ENCODE measurements at regions not wholly inside any gene's neighbourhood (a gene's known extent, or its start where the extent isn't known, plus 50 kb on each side); places are given as distances from the start of the nearest gene placed in this dataset.

GRCh38 chr2:5589183-5589582, 103.0 kb upstream of the SOX11 start:
- DNase-seq: no peak
- no peaks in the 10 kb centered on the region for H3K4me1 ChIP-seq
- H3K4me3 ChIP-seq: no peak overlapping the region
- no peak overlapping the region for H3K27ac ChIP-seq
- no peak for TF ChIP-seq CTCF (IDR thresholded peaks at IDR 0.05)
- intact Hi-C loops (cut with DNase I; ENCODE audit: low total_unique reads): loop anchor here (5.0 kb wide), 1 partner anchor 1437 kb away; no protein-coding TSS in a partner anchor
- no peaks in the 10 kb centered on the region for H3K9me3 ChIP-seq
- no peaks in the 10 kb centered on the region for H3K27me3 ChIP-seq
- H3K36me3 ChIP-seq: no peaks in the 10 kb centered on the region

- Histone ChIP-seq H3K27ac (no peak overlapping the region), H3K9me3 (no peaks in the 10 kb centered on the region), H3K4me1 (no peaks in the 10 kb centered on the region), H3K27me3 (no peaks in the 10 kb centered on the region), H3K36me3 (no peaks in the 10 kb centered on the region), H3K4me3 (no peak overlapping the region)
- no peak for DNase-seq
- no peak for TF ChIP-seq CTCF (IDR thresholded peaks at IDR 0.05)
- intact Hi-C loops (cut with DNase I; ENCODE audit: low total_unique reads): no loop called here
Observed at GRCh38 chr2:5590886-5591285, 101.3 kb upstream of the SOX11 start.

- Histone ChIP-seq H3K36me3 (no peaks in the 10 kb centered on the region), H3K27ac (no peak overlapping the region), H3K4me1 (no peaks in the 10 kb centered on the region), H3K4me3 (no peak overlapping the region), H3K27me3 (no peaks in the 10 kb centered on the region), H3K9me3 (no peaks in the 10 kb centered on the region)
- TF ChIP-seq CTCF (IDR thresholded peaks at IDR 0.05): no peak
- no peak for DNase-seq
- intact Hi-C loops (cut with DNase I; ENCODE audit: low total_unique reads): no loop called here
Observed at GRCh38 chr2:5592916-5593315, 99.3 kb upstream of the SOX11 start.

GRCh38 chr2:5594249-5594695, 97.9 kb upstream of the SOX11 start:
- H3K36me3 ChIP-seq: no peaks in the 10 kb centered on the region
- no peak overlapping the region for H3K27ac ChIP-seq
- no peaks in the 10 kb centered on the region for H3K4me1 ChIP-seq
- TF ChIP-seq CTCF (IDR thresholded peaks at IDR 0.05): no peak
- no peaks in the 10 kb centered on the region for H3K9me3 ChIP-seq
- no peak overlapping the region for H3K4me3 ChIP-seq
- no peak for DNase-seq
- intact Hi-C loops (cut with DNase I; ENCODE audit: low total_unique reads): no loop called here
- H3K27me3 ChIP-seq: no peaks in the 10 kb centered on the region

GRCh38 chr2:5596868-5597267, 95.3 kb upstream of the SOX11 start:
- H3K27ac ChIP-seq: no peak overlapping the region
- TF ChIP-seq CTCF (IDR thresholded peaks at IDR 0.05): no peak
- H3K4me3 ChIP-seq: no peak overlapping the region
- intact Hi-C loops (cut with DNase I; ENCODE audit: low total_unique reads): no loop called here
- DNase-seq: no peak
- H3K4me1 ChIP-seq: no peaks in the 10 kb centered on the region
- H3K27me3 ChIP-seq: no peaks in the 10 kb centered on the region
- H3K36me3 ChIP-seq: no peaks in the 10 kb centered on the region
- H3K9me3 ChIP-seq: no peaks in the 10 kb centered on the region

GRCh38 chr2:5598156-5598555, 94.0 kb upstream of the SOX11 start:
- Histone ChIP-seq H3K9me3 (no peaks in the 10 kb centered on the region), H3K4me3 (no peak overlapping the region), H3K36me3 (no peaks in the 10 kb centered on the region), H3K27me3 (no peaks in the 10 kb centered on the region), H3K4me1 (no peaks in the 10 kb centered on the region), H3K27ac (no peak overlapping the region)
- DNase-seq: no peak
- no peak for TF ChIP-seq CTCF (IDR thresholded peaks at IDR 0.05)
- intact Hi-C loops (cut with DNase I; ENCODE audit: low total_unique reads): no loop called here
